Mucosa of descending colon (tissue), 3 donors: ENCODE measurements at regions not wholly inside any gene's neighbourhood (a gene's known extent, or its start where the extent isn't known, plus 50 kb on each side); places are given as distances from the start of the nearest gene placed in this dataset.

Source experiments
- ATAC-seq: fragments of 200-7000 bp; cut with Tn5 transposase; one replicate; pipeline ENCODE4 v1.9.1; 2020; ENCODE audit warnings: mild to moderate bottlenecking, moderate library complexity
- DNase-seq, 3 donors: peaks; one replicate each; pipeline ENCODE4 v3.0.0-alpha.2; 2020
- H3K36me3 ChIP-seq: fragments of 200-600 bp; one replicate; pipeline ENCODE4 v1.8.0; 2021; ENCODE audit warnings: low read depth, mild to moderate bottlenecking
- H3K4me1 ChIP-seq: fragments of 200-600 bp; one replicate; pipeline ENCODE4 v1.8.0; 2021; ENCODE audit warnings: low read depth, mild to moderate bottlenecking
- H3K4me3 ChIP-seq: fragments of 200-600 bp; one replicate; pipeline ENCODE4 v1.8.0; 2021; ENCODE audit warnings: mild to moderate bottlenecking
- H3K9me3 ChIP-seq: fragments of 200-600 bp; one replicate; pipeline ENCODE4 v1.8.0; 2021; ENCODE audit warnings: mild to moderate bottlenecking
- intact Hi-C, 2 donors: fragments of 100-400 bp; cut with DNase I in 1 of 2; cut with micrococcal nuclease in 1 of 2; formaldehyde crosslinking; loops; one replicate each; pipeline versions ENCODE4 v1.11.0 to v1.11.1; 2022; cut with DNase I, micrococcal nuclease
- TF ChIP-seq, protein P1 (sequence below): fragments of 200-600 bp; IDR thresholded peaks from one replicate; pipeline ENCODE4 v1.8.0; 2022; ENCODE audit warnings: antibody characterized with exemption, mild to moderate bottlenecking
- donor health status: DM: no; HTN: no; CAD: no; lungs with moderate emphysema.
- donor health status: DM: no; HTN: no; CAD: no.
- donor health status: DM: no; HTN: yes; CAD: no.

DNA sequence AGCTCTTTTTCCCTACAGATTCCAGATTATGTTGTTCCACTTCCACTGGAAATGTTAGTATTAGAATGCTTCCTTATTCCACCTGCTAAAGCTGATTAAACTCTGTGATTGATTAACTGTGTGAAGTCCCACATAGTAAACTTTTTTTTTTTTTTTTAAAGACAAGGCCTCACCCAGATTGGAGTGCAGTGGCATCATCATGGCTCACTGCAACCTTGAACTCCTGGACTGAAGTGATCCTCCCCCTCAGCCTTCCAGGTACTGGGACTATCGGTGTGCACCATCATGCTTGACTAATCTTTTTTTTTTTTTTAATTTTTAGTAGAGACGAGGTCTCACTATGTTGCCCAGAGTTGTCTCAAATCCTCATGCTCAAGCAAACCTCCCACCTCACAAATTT is 108.5 kb upstream of the RBMS1 start:
- intact Hi-C loops, result no loop called here
- TF ChIP-seq, protein P1, sequence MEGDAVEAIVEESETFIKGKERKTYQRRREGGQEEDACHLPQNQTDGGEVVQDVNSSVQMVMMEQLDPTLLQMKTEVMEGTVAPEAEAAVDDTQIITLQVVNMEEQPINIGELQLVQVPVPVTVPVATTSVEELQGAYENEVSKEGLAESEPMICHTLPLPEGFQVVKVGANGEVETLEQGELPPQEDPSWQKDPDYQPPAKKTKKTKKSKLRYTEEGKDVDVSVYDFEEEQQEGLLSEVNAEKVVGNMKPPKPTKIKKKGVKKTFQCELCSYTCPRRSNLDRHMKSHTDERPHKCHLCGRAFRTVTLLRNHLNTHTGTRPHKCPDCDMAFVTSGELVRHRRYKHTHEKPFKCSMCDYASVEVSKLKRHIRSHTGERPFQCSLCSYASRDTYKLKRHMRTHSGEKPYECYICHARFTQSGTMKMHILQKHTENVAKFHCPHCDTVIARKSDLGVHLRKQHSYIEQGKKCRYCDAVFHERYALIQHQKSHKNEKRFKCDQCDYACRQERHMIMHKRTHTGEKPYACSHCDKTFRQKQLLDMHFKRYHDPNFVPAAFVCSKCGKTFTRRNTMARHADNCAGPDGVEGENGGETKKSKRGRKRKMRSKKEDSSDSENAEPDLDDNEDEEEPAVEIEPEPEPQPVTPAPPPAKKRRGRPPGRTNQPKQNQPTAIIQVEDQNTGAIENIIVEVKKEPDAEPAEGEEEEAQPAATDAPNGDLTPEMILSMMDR, result no peak
- no peak overlapping the region for H3K4me3 ChIP-seq
- no peaks in the 10 kb centered on the region for H3K36me3 ChIP-seq
- no peak for ATAC-seq
- no peak for DNase-seq
- H3K9me3 ChIP-seq, result no peaks in the 10 kb centered on the region
- H3K4me1 ChIP-seq, result no peaks in the 10 kb centered on the region

DNA sequence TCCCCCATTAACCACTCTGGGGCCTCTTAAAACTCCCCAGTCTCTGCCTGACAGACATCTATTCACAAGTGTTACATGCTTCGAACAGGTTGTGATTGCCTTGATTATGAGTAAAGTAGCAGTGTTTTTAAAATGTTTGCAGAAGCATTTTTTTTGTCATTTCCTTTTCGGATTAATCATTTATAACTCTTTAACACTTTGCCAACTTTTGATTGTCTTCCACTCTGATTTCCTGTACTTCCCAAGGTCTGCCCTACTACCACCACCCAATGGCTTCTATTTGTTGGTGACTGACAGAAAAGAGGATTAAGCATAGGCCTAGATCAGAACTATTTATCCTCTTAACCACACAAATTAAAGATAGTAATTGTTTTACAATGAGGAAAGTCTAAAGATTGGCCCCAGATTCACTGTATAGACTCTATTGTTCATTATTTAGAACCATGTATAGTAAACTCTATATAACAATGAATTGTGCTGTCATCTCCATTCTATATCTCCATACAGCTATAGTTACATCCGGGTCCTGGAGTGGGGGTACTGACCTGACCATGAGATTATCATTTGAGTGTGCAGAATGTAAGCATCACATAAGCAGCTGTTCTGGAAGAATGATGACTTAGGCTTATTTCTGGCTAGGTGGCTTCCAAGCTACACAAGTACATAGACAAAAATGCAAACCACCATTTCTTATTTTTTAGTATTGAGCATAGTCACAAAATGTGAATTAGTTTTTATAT is 110.3 kb upstream of the RBMS1 start:
- Histone ChIP-seq H3K4me1 (no peaks in the 10 kb centered on the region), H3K9me3 (no peaks in the 10 kb centered on the region), H3K4me3 (no peak overlapping the region), H3K36me3 (no peaks in the 10 kb centered on the region)
- DNase-seq (no peak), ATAC-seq (no peak)
- intact Hi-C loops, result no loop called here
- TF ChIP-seq, protein P1, result no peak

DNA sequence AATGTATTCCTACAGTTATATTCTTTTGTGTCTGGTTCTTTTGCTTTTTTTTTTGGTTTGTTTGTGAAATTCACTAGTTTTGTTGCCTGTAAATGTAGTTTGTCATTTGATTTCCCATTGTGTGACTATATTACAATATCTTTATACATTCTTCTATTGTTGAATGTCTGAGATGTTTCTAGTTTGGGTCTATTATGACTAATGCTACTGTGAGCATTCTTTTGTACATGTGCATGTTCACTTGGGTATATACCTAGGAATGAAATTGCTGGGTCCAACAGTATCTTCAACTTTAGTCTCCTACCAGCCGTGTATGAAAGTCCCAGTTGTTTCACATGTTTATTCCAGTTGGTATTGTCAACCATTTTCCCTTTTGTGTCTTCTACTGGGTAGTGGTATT is 112.7 kb upstream of the RBMS1 start:
- ATAC-seq (no peak), DNase-seq (no peak)
- Histone ChIP-seq H3K4me1 (no peaks in the 10 kb centered on the region), H3K9me3 (no peaks in the 10 kb centered on the region), H3K4me3 (no peak overlapping the region), H3K36me3 (no peaks in the 10 kb centered on the region)
- TF ChIP-seq, protein P1, result no peak
- intact Hi-C loops, result no loop called here

DNA sequence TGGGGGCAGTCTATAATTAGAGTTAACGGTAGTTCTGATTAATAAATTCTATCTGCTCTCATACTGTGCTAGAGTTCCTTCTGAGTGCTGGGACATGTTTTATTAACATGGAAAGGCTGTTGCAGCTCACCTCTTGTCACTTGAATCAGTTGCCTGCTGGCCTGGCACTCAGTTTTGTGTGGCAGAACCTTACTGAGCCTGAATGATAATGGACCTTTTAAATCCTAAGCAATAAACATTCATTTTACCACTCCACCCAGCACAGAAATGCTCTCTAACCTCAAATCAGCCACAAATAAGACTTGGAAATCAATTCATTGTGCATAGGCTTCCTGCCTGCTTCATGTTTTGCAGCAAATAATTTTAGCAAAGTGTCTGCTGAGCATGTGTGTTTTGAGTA is 115.0 kb upstream of the RBMS1 start:
- ATAC-seq, result no peak
- no peaks in the 10 kb centered on the region for H3K4me1 ChIP-seq
- intact Hi-C loops, result no loop called here
- no peaks in the 10 kb centered on the region for H3K36me3 ChIP-seq
- H3K4me3 ChIP-seq, result no peak overlapping the region
- TF ChIP-seq, protein P1, result no peak
- no peaks in the 10 kb centered on the region for H3K9me3 ChIP-seq
- no peak for DNase-seq

DNA sequence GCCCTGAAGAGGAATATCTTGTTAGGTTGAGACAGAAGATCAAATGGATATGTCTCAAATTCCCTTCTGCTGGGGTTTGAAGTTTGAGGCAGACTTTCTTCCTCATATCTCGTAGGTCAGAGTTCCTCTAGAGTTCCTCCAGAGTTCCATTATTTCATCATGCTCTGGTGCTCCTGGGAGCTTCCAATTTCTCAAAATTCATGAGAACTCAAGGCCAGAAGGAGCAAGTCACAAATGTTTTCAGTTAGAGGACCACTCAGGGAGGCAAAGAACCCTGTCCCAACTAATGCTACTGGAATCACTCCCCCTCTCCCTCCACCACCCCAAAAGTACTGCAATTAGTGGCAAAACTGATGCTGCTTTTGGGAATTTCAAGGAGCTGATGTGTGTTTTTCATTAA is 115.7 kb upstream of the RBMS1 start:
- TF ChIP-seq, protein P1, result no peak
- H3K36me3 ChIP-seq, result no peaks in the 10 kb centered on the region
- H3K4me3 ChIP-seq, result no peak overlapping the region
- no peak for DNase-seq
- no peak for ATAC-seq
- H3K4me1 ChIP-seq, result no peaks in the 10 kb centered on the region
- no peaks in the 10 kb centered on the region for H3K9me3 ChIP-seq
- intact Hi-C loops, result no loop called here

DNA sequence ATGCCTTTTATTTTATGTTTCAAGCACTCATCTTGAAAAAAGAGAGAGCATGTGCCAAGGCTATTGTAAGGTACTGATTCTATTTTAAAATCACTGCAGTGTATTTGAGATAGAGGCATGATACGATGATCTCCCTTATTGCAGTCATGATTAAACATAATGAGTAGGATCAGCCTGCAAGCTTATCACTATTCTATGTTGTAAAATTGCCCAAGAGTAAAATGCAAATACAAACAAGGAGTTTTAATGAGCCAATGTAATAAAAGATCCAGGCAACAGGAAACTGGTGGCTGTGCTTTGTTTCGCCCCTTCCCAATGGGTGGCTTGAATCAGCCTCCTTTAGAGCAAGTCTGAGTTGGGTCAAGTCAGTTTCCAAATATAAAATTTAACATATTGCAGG is 116.4 kb upstream of the RBMS1 start:
- DNase-seq (no peak), ATAC-seq (peak; percentile 19)
- H3K4me1 ChIP-seq, result no peaks in the 10 kb centered on the region
- H3K36me3 ChIP-seq, result no peaks in the 10 kb centered on the region
- no peaks in the 10 kb centered on the region for H3K9me3 ChIP-seq
- intact Hi-C loops, result no loop called here
- H3K4me3 ChIP-seq, result no peak overlapping the region
- TF ChIP-seq, protein P1, result no peak
